ENCODE measurements at regions not wholly inside any gene's neighbourhood (a gene's known extent, or its start where the extent isn't known, plus 50 kb on each side); places are given as distances from the start of the nearest gene placed in this dataset.
A peak's percentile ranks its signal among the peaks of the same experiment; 100 is the strongest.

- 87 to 91% methylated on average over 1 of the region's 1 CpG for WGBS, 2 donors
Observed at GRCh38 chr1:81437213-81437612, 363.5 kb upstream of the ADGRL2 start.

GRCh38 chr1:81435175-81435574 is 365.6 kb upstream of the ADGRL2 start:
- intact Hi-C loops (cut with DNase I): no loop called here
- no peak overlapping the region for H3K4me3 ChIP-seq
- no peak for TF ChIP-seq POLR2A (IDR thresholded peaks at IDR 0.05)
- TF ChIP-seq CTCF (IDR thresholded peaks at IDR 0.05): no peak
- no peak for TF ChIP-seq EP300 (IDR thresholded peaks at IDR 0.05)
- no peak for TF ChIP-seq POLR2AphosphoS5 (IDR thresholded peaks at IDR 0.05)
- no peak overlapping the region for H3K27ac ChIP-seq
- H3K36me3 ChIP-seq: no peaks in the 10 kb centered on the region
- no peaks in the 10 kb centered on the region for H3K27me3 ChIP-seq
- H3K9me3 ChIP-seq: no peaks in the 10 kb centered on the region
- DNase-seq: no peak
- H3K4me1 ChIP-seq: no peaks in the 10 kb centered on the region
- WGBS, 2 donors: 37 to 56% methylated on average over 1 of the region's 1 CpG

More at GRCh38 chr1:81437213-81437612, 363.5 kb upstream of the ADGRL2 start:
- no peaks in the 10 kb centered on the region for H3K36me3 ChIP-seq
- no peaks in the 10 kb centered on the region for H3K9me3 ChIP-seq
- intact Hi-C loops (cut with DNase I): no loop called here
- DNase-seq: no peak
- no peaks in the 10 kb centered on the region for H3K27me3 ChIP-seq
- H3K27ac ChIP-seq: no peak overlapping the region
- no peak overlapping the region for H3K4me3 ChIP-seq
- no peaks in the 10 kb centered on the region for H3K4me1 ChIP-seq
- no peak for TF ChIP-seq EP300 (IDR thresholded peaks at IDR 0.05)

DNA sequence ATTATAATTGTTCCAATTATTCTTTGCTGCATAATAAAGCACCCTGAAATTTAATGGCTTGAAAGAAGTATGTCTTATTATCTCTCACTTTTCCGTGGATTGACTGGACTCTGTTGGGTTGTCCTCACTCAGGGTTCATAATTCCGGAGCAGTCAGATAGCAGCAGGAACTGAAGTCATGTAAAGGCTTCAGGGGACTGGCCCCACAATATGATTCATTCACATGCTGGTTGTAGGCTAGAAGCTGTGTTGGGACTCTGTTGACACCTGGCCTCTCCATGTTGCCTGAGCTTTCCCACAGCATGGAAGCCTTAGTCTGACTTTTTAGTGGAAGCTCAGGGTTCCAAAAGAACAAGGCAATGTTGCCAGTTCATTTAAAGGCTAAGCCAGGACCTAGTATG is 367.1 kb upstream of the ADGRL2 start:
- WGBS, 2 donors: 88 to 94% methylated on average over 2 of the region's 2 CpGs
- no peaks in the 10 kb centered on the region for H3K27me3 ChIP-seq
- H3K4me1 ChIP-seq: no peaks in the 10 kb centered on the region
- no peak for TF ChIP-seq CTCF (IDR thresholded peaks at IDR 0.05)
- TF ChIP-seq EP300 (IDR thresholded peaks at IDR 0.05): no peak
- TF ChIP-seq POLR2A (IDR thresholded peaks at IDR 0.05): no peak
- no peak for TF ChIP-seq POLR2AphosphoS5 (IDR thresholded peaks at IDR 0.05)
- intact Hi-C loops (cut with DNase I): no loop called here
- no peak overlapping the region for H3K4me3 ChIP-seq
- no peaks in the 10 kb centered on the region for H3K36me3 ChIP-seq
- H3K9me3 ChIP-seq: no peaks in the 10 kb centered on the region
- no peak overlapping the region for H3K27ac ChIP-seq
- DNase-seq: no peak

DNA sequence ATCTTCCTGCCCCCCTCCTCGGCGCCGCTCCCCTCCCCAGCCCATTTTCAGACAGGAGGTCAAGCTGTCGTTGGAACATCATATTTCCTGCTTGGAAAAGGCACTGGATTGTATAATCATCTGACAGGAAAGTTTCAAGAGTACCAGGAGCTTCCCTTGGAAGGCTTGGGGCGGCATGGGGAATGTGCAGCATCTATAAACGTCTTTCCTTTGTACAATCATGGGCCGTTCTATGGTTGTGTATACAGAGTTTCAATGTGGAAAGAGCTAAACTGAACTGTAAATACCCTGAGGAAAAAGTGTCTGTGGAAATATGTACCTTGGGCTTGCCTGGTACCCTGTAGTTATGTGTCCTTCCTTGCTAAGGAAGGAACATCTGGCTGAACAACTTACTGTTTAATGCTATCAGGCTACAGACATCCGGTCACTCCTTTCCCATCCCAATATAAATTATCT is 368.1 kb upstream of the ADGRL2 start:
- Histone ChIP-seq H3K4me1 (no peaks in the 10 kb centered on the region), H3K27ac (peak overlapping the region in 1 of 4 donors; percentile 12), H3K4me3 (no peak overlapping the region), H3K36me3 (no peaks in the 10 kb centered on the region), H3K27me3 (no peaks in the 10 kb centered on the region), H3K9me3 (no peaks in the 10 kb centered on the region)
- DNase-seq: no peak
- 80 to 81% methylated on average over 8 of the region's 8 CpGs for WGBS, 2 donors
- no peak for TF ChIP-seq EP300 (IDR thresholded peaks at IDR 0.05)
- TF ChIP-seq POLR2A (IDR thresholded peaks at IDR 0.05): no peak
- TF ChIP-seq POLR2AphosphoS5 (IDR thresholded peaks at IDR 0.05): no peak
- no peak for TF ChIP-seq CTCF (IDR thresholded peaks at IDR 0.05)
- intact Hi-C loops (cut with DNase I): no loop called here

DNA sequence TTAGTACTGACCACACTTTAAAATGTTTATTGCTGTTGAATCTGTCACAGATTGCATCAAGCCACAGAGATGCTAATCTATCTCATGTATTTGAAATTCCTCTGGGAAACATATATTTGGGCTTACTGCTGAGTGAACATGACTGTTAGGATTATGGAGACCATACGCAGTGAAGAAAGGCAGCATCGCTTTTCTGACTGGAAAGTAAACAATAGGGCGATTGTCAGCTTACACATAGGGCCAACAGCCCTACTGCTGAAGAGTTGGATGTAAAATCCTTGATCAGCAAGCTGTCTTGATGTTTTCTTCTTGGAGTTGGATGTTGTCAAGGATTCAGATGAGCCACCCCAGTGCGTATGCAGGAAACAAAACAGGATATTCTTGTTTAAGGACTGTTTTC is 368.7 kb upstream of the ADGRL2 start:
- no peaks in the 10 kb centered on the region for H3K4me1 ChIP-seq
- DNase-seq: no peak
- no peaks in the 10 kb centered on the region for H3K9me3 ChIP-seq
- 71 to 76% methylated on average over 4 of the region's 4 CpGs for WGBS, 2 donors
- no peak overlapping the region for H3K4me3 ChIP-seq
- H3K27ac ChIP-seq: no peak overlapping the region
- H3K27me3 ChIP-seq: no peaks in the 10 kb centered on the region
- no peak for TF ChIP-seq POLR2A (IDR thresholded peaks at IDR 0.05)
- H3K36me3 ChIP-seq: no peaks in the 10 kb centered on the region
- intact Hi-C loops (cut with DNase I): no loop called here

DNA sequence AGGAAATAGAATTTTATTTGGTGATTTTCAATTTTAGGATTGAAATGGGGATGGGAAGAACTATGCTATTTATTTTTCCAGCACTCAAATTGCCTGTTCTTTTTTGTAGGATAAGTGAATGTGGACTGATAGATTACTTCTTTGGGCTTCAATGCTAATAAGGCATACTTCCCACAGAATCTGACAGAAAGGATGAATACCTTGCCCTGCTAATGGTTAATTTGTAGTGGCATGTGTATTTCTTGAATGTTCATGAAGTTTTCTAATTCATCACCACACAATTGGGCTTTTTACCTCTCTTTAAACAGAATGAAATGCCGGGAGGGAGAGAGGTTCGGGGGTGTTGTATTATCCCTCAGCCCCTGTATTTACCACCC is 369.1 kb upstream of the ADGRL2 start:
- no peak overlapping the region for H3K4me3 ChIP-seq
- no peak overlapping the region for H3K27ac ChIP-seq
- no peaks in the 10 kb centered on the region for H3K4me1 ChIP-seq
- intact Hi-C loops (cut with DNase I): no loop called here
- H3K36me3 ChIP-seq: no peaks in the 10 kb centered on the region
- H3K9me3 ChIP-seq: no peaks in the 10 kb centered on the region
- no peak for DNase-seq
- TF ChIP-seq POLR2AphosphoS5 (IDR thresholded peaks at IDR 0.05) (no peak), POLR2A (IDR thresholded peaks at IDR 0.05) (no peak), EP300 (IDR thresholded peaks at IDR 0.05) (no peak), CTCF (IDR thresholded peaks at IDR 0.05) (no peak)
- WGBS, 2 donors: 90 to 93% methylated on average over 2 of the region's 2 CpGs
- no peaks in the 10 kb centered on the region for H3K27me3 ChIP-seq

All from sigmoid colon (tissue), 6 donors.